Neural cell (in vitro differentiated cells): ENCODE measurements at regions not wholly inside any gene's neighbourhood (a gene's known extent, or its start where the extent isn't known, plus 50 kb on each side); places are given as distances from the start of the nearest gene placed in this dataset.

ENCODE experiments used
- CTCF ChIP-seq: fragments of 450-650 bp; IDR thresholded peaks from 2 replicates; pipeline ENCODE4 v1.5.1; 2014; ENCODE audit warnings: antibody characterized with exemption, mild to moderate bottlenecking, moderate library complexity; ENCODE audit not compliant: poor library complexity, severe bottlenecking
- EP300 ChIP-seq: fragments of 450-650 bp; conservative IDR thresholded peaks from 2 replicates; pipeline ENCODE4 v1.6.1; 2014; ENCODE audit warnings: antibody characterized with exemption, mild to moderate bottlenecking, moderate library complexity; ENCODE audit not compliant: poor library complexity, severe bottlenecking
- EZH2 ChIP-seq: fragments of 200-600, 300-800 bp; shearing (Covaris generic), sonication (generic); IDR thresholded peaks from 2 replicates; pipeline ENCODE4 v1.6.1; 2014; ENCODE audit warnings: antibody characterized with exemption, low read length, borderline replicate concordance, mild to moderate bottlenecking; ENCODE audit not compliant: insufficient read depth, poor library complexity, severe bottlenecking
- MXI1 ChIP-seq: fragments of 450-650 bp; conservative IDR thresholded peaks from 2 replicates; pipeline ENCODE4 v1.6.1; 2014; ENCODE audit warnings: antibody characterized with exemption, mild to moderate bottlenecking; ENCODE audit not compliant: poor library complexity, severe bottlenecking
- POLR2AphosphoS5 ChIP-seq: IDR thresholded peaks from 2 replicates; pipeline ENCODE4 v1.6.1; 2012
- RAD21 ChIP-seq: fragments of 450-650 bp; conservative IDR thresholded peaks from 2 replicates; pipeline ENCODE4 v1.6.1; 2014; ENCODE audit warnings: antibody characterized with exemption, mild to moderate bottlenecking, moderate library complexity
- REST ChIP-seq: IDR thresholded peaks from 2 replicates; pipeline ENCODE4 v1.6.1; 2012; ENCODE audit warnings: borderline replicate concordance
- SMC3 ChIP-seq: fragments of 450-650 bp; conservative IDR thresholded peaks from 2 replicates; pipeline ENCODE4 v1.6.1; 2014; ENCODE audit warnings: antibody characterized with exemption, mild to moderate bottlenecking, moderate library complexity; ENCODE audit not compliant: poor library complexity

GRCh38 chr3:117404730-117405129, 695.2 kb downstream of the TUSC7 start:
- TF ChIP-seq CTCF (no peak), EZH2 (no peak), MXI1 (no peak), POLR2AphosphoS5 (no peak), RAD21 (no peak), EP300 (no peak), REST (no peak), SMC3 (no peak)
